IMR-90 (cell line): ENCODE measurements at regions not wholly inside any gene's neighbourhood (a gene's known extent, or its start where the extent isn't known, plus 50 kb on each side); places are given as distances from the start of the nearest gene placed in this dataset.

Experiments used
- ATAC-seq: fragments of 200-7000 bp; cut with Tn5 transposase; 2 replicates; pipeline ENCODE4 v1.9.1; 2020; ENCODE audit warnings: low read depth, mild to moderate bottlenecking, moderate library complexity
- BruUV-seq: library from RNA; stranded (reverse); fragments of 400-500 nt; replicated peaks from 2 replicates; lab custom pipeline; 2021; lab: Mats Ljungman, UMichigan
- CTCF ChIA-PET: fragments of 300-600 bp; formaldehyde crosslinking; extraction: SDS; loops from one replicate; lab custom pipeline; 2021; ENCODE audit warnings: antibody characterized with exemption; lab: Yijun Ruan, JAX
- POLR2A ChIA-PET: fragments of 300-600 bp; sonication (Branson Sonifier 250); formaldehyde crosslinking; loops from one replicate; lab custom pipeline; 2022; ENCODE audit warnings: antibody characterized with exemption; ENCODE audit not compliant: unreplicated experiment; lab: Charles Lee
- DNase-seq: peaks from one replicate; pipeline ENCODE4 v3.0.0; 2013
- H2AFZ ChIP-seq: replicated peaks from 2 replicates; pipeline ENCODE3; 2013; ENCODE audit warnings: low read length, mild to moderate bottlenecking; ENCODE audit not compliant: poor library complexity
- H2AK5ac ChIP-seq: 2 replicates; pipeline ENCODE4 v1.6.1; 2013; ENCODE audit warnings: low read depth, low read length, inconsistent platforms
- H2AK9ac ChIP-seq: replicated peaks from 2 replicates; pipeline ENCODE3; 2013; ENCODE audit warnings: mild to moderate bottlenecking, low read depth, low read length, moderate library complexity; ENCODE audit not compliant: poor library complexity
- H2BK120ac ChIP-seq: 2 replicates; pipeline ENCODE4 v1.6.1; 2013; ENCODE audit warnings: low read depth, low read length, inconsistent platforms
- H2BK15ac ChIP-seq: 3 replicates; pipeline ENCODE4 v1.6.1; 2013; ENCODE audit warnings: low read depth, low read length, inconsistent platforms
- H2BK20ac ChIP-seq: 2 replicates; pipeline ENCODE4 v1.6.1; 2013; ENCODE audit warnings: low read depth, mild to moderate bottlenecking, inconsistent platforms, low read length, moderate library complexity
- H2BK5ac ChIP-seq: 2 replicates; pipeline ENCODE4 v1.6.1; 2013; ENCODE audit warnings: mild to moderate bottlenecking, low read depth, low read length, inconsistent platforms; ENCODE audit not compliant: poor library complexity, severe bottlenecking
- H3K14ac ChIP-seq: replicated peaks from 2 replicates; pipeline ENCODE4 v1.6.1; 2013; ENCODE audit warnings: low read depth, low read length, inconsistent platforms
- H3K18ac ChIP-seq: 2 replicates; pipeline ENCODE4 v1.6.1; 2013; ENCODE audit warnings: low read depth, low read length, control low read depth
- H3K23ac ChIP-seq: 2 replicates; pipeline ENCODE4 v1.6.1; 2013; ENCODE audit warnings: low read depth, low read length, inconsistent platforms
- H3K27ac ChIP-seq: 2 replicates; pipeline ENCODE4 v1.5.1; 2013; ENCODE audit warnings: mild to moderate bottlenecking, control low read depth, low read length; ENCODE audit not compliant: insufficient read depth
- H3K27me3 ChIP-seq: 2 replicates; pipeline ENCODE4 v1.6.1; 2013; ENCODE audit warnings: low read length; ENCODE audit not compliant: control insufficient read depth, insufficient read depth
- H3K36me3 ChIP-seq: 2 replicates; pipeline ENCODE4 v1.6.1; 2013; ENCODE audit warnings: low read length, mixed read lengths; ENCODE audit not compliant: control insufficient read depth, insufficient read depth
- H3K4ac ChIP-seq: 2 replicates; pipeline ENCODE4 v1.6.1; 2013; ENCODE audit warnings: low read depth, low read length, inconsistent platforms
- H3K4me1 ChIP-seq: 2 replicates; pipeline ENCODE4 v1.6.1; 2013; ENCODE audit warnings: low read length, mixed read lengths; ENCODE audit not compliant: control insufficient read depth, insufficient read depth
- H3K4me2 ChIP-seq: 2 replicates; pipeline ENCODE4 v1.6.1; 2013; ENCODE audit warnings: low read depth, mild to moderate bottlenecking, control low read depth, low read length, moderate library complexity
- H3K4me3 ChIP-seq: 2 replicates; pipeline ENCODE4 v1.5.1; 2013; ENCODE audit warnings: low read depth, mild to moderate bottlenecking, control low read depth, low read length, moderate library complexity; ENCODE audit not compliant: insufficient read depth
- H3K56ac ChIP-seq: 2 replicates; pipeline ENCODE4 v1.6.1; 2013; ENCODE audit warnings: low read length, inconsistent platforms; ENCODE audit not compliant: insufficient read depth; ENCODE audit errors: extremely low read depth
- H3K79me1 ChIP-seq, 2 experiments: 2 replicates each; pipeline ENCODE4 v1.6.1; 2013; ENCODE audit warnings: low read length in 2 of 2, inconsistent platforms in 1 of 2, low read depth in 1 of 2
- H3K9ac ChIP-seq: 2 replicates; pipeline ENCODE4 v1.6.1; 2013; ENCODE audit warnings: low read depth, low read length, control low read depth
- H3K9me1 ChIP-seq: 2 replicates; pipeline ENCODE4 v1.6.1; 2013; ENCODE audit warnings: low read length, inconsistent platforms; ENCODE audit not compliant: insufficient read depth
- H3K9me3 ChIP-seq: 2 replicates; pipeline ENCODE4 v1.6.1; 2013; ENCODE audit warnings: low read length; ENCODE audit not compliant: control insufficient read depth, insufficient read depth
- H4K20me1 ChIP-seq: 2 replicates; pipeline ENCODE4 v1.6.1; 2013; ENCODE audit warnings: low read length, inconsistent platforms; ENCODE audit not compliant: insufficient read depth
- H4K5ac ChIP-seq: 2 replicates; pipeline ENCODE4 v1.6.1; 2013; ENCODE audit warnings: mild to moderate bottlenecking, low read depth, low read length, control low read depth
- H4K8ac ChIP-seq, 2 experiments: 2 replicates each; pipeline ENCODE4 v1.6.1; 2013; ENCODE audit warnings: low read depth in 2 of 2, low read length in 2 of 2, control low read depth in 1 of 2, inconsistent platforms in 1 of 2
- H4K91ac ChIP-seq: 2 replicates; pipeline ENCODE4 v1.6.1; 2013; ENCODE audit warnings: low read depth, low read length, inconsistent platforms; ENCODE audit not compliant: insufficient read depth
- BHLHE40 ChIP-seq: fragments of 150-350 bp; IDR thresholded peaks from 2 replicates; pipeline ENCODE4 v1.6.1; 2016; ENCODE audit warnings: mild to moderate bottlenecking, low read depth, low read length
- CEBPB ChIP-seq: IDR thresholded peaks from 2 replicates; pipeline ENCODE4 v1.6.1; 2012; ENCODE audit warnings: low read depth, low read length, improper control_type of control experiment
- CHD1 ChIP-seq: IDR thresholded peaks from 2 replicates; pipeline ENCODE4 v1.6.1; 2012; ENCODE audit warnings: low read depth, low read length, improper control_type of control experiment
- CTCF ChIP-seq: conservative IDR thresholded peaks from 2 replicates; pipeline ENCODE4 v1.5.1; 2012; ENCODE audit warnings: mild to moderate bottlenecking, low read depth, low read length, improper control_type of control experiment
- ELK1 ChIP-seq: fragments of 150-350 bp; IDR thresholded peaks from 2 replicates; pipeline ENCODE4 v1.6.1; 2016; ENCODE audit warnings: low read depth, mild to moderate bottlenecking, low read length, moderate library complexity, borderline replicate concordance
- FOS ChIP-seq: fragments of 150-350 bp; IDR thresholded peaks from 2 replicates; pipeline ENCODE4 v1.6.1; 2016; ENCODE audit warnings: low read depth, low read length
- MAFK ChIP-seq: IDR thresholded peaks from 2 replicates; pipeline ENCODE4 v1.6.1; 2012; ENCODE audit warnings: low read depth, low read length, improper control_type of control experiment
- MAZ ChIP-seq: IDR thresholded peaks from 2 replicates; pipeline ENCODE4 v1.6.1; 2012; ENCODE audit warnings: low read depth, mild to moderate bottlenecking, low read length, improper control_type of control experiment, moderate library complexity, borderline replicate concordance
- MXI1 ChIP-seq: IDR thresholded peaks from 2 replicates; pipeline ENCODE4 v1.6.1; 2012; ENCODE audit warnings: low read depth, mild to moderate bottlenecking, low read length, moderate library complexity, borderline replicate concordance
- NFE2L2 ChIP-seq: fragments of 150-350 bp; IDR thresholded peaks from 2 replicates; pipeline ENCODE4 v1.6.1; 2016; ENCODE audit warnings: low read depth, mild to moderate bottlenecking, low read length
- POLR2A ChIP-seq: IDR thresholded peaks from 2 replicates; pipeline ENCODE4 v1.6.1; 2012; ENCODE audit warnings: mild to moderate bottlenecking, low read depth, low read length
- RAD21 ChIP-seq: IDR thresholded peaks from 2 replicates; pipeline ENCODE4 v1.6.1; 2012; ENCODE audit warnings: low read length, improper control_type of control experiment
- RCOR1 ChIP-seq: IDR thresholded peaks from 2 replicates; pipeline ENCODE4 v1.6.1; 2012; ENCODE audit warnings: mild to moderate bottlenecking, low read length, improper control_type of control experiment; ENCODE audit not compliant: insufficient replicate concordance
- RFX5 ChIP-seq: IDR thresholded peaks from 2 replicates; pipeline ENCODE4 v1.8.0; 2012; ENCODE audit warnings: low read depth, mild to moderate bottlenecking, low read length, moderate library complexity
- WGBS, 2 experiments: methylation state at CpG; one replicate each; pipeline versions ENCODE4 v1.1.5 to v1.1.7; 2013; ENCODE audit warnings: missing lambda C conversion rate in 2 of 2; ENCODE audit not compliant: insufficient read length in 1 of 2; ENCODE audit errors: extremely low coverage in 2 of 2; 5-methylcytosine and 5-hydroxymethylcytosine counted together
- dilution Hi-C: fragments of 300-500 bp; cut with HindIII; formaldehyde crosslinking; loops from one replicate; pipeline ENCODE4 v1.14.3; 2018; ENCODE audit warnings: low sequenced_read_pairs; ENCODE audit not compliant: unreplicated experiment
- in situ Hi-C: fragments of 300-500 bp; cut with MboI; formaldehyde crosslinking; loops from 3 replicates; pipeline ENCODE4 v1.14.3; 2019; ENCODE audit warnings: low sequenced_read_pairs, inconsistent platforms, mixed read lengths
- intact Hi-C: fragments of 100-400 bp; cut with micrococcal nuclease; formaldehyde crosslinking; loops from 2 replicates; pipeline ENCODE4 v1.10.0; 2022
- TF ChIP-seq, protein P1 (sequence below): fragments of 150-350 bp; IDR thresholded peaks from 2 replicates; pipeline ENCODE4 v1.6.1; 2017; ENCODE audit warnings: mild to moderate bottlenecking, antibody characterized with exemption, low read length, low read depth

DNA sequence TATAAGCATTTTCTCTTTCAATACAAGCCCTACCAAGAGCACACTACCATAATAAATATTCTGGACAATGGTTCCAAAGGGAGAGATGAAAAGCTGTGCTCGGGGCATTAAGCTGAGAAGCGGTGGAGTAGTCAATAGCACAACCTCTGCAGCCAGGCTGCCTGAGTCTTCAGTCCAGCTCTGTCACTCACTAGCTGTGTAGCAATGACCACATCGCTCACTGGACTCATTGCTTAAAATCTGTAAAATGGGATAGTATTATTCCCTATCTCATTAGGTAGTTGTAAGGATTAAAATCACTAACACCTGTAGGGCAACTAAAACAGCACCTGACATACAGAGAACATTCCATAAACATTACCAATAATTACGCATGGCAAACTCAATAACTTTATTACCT lies 199.9 kb upstream of the KLF14 start:
- Histone ChIP-seq H3K27ac (no peak overlapping the region), H4K20me1 (peaks cover 57% of the 10 kb centered on the region; the same call in 1 of the 2 replicates), H3K9me3 (no peaks in the 10 kb centered on the region), H4K8ac (no peak overlapping the region), H3K79me1 (peaks cover 7 to 71% of the 10 kb centered on the region in 2 experiments), H3K14ac (no peak overlapping the region), H4K91ac (no peak overlapping the region), H2AFZ (no peak overlapping the region), H3K23ac (no peak overlapping the region), H2BK15ac (no peak overlapping the region), H3K4me3 (no peak overlapping the region), H2BK20ac (no peak overlapping the region), H3K4me2 (no peak overlapping the region), H3K56ac (no peak overlapping the region), H2AK9ac (no peak overlapping the region), H3K18ac (no peak overlapping the region), H3K9ac (no peak overlapping the region), H3K4ac (no peak overlapping the region), H4K5ac (no peak overlapping the region), H3K4me1 (peaks cover 12% of the 10 kb centered on the region), H3K27me3 (no peaks in the 10 kb centered on the region), H3K36me3 (peaks cover 15% of the 10 kb centered on the region), H2BK120ac (no peak overlapping the region), H3K9me1 (peaks cover 33% of the 10 kb centered on the region), H2AK5ac (no peak overlapping the region), H2BK5ac (no peak overlapping the region)
- BruUV-seq: no TSS peak
- dilution Hi-C loops: no loop called here
- ChIA-PET CTCF (no interaction called here), POLR2A (no interaction called here)
- 100% methylated on average over 1 of the region's 4 CpGs; no CpG with 5 or more reads in 1 of the 2 experiments for WGBS, 2 experiments
- in situ Hi-C loops: no loop called here
- ATAC-seq: no peak
- no peak for DNase-seq
- intact Hi-C loops: no loop called here
- no peak for TF ChIP-seq RFX5
- no peak for TF ChIP-seq CHD1
- TF ChIP-seq RAD21: no peak
- no peak for TF ChIP-seq MAFK
- TF ChIP-seq FOS: no peak
- no peak for TF ChIP-seq POLR2A
- no peak for TF ChIP-seq CTCF
- no peak for TF ChIP-seq MAZ
- TF ChIP-seq BHLHE40: no peak
- TF ChIP-seq MXI1: no peak
- TF ChIP-seq CEBPB: no peak
- TF ChIP-seq ELK1: no peak
- TF ChIP-seq NFE2L2: no peak
- TF ChIP-seq, protein P1, sequence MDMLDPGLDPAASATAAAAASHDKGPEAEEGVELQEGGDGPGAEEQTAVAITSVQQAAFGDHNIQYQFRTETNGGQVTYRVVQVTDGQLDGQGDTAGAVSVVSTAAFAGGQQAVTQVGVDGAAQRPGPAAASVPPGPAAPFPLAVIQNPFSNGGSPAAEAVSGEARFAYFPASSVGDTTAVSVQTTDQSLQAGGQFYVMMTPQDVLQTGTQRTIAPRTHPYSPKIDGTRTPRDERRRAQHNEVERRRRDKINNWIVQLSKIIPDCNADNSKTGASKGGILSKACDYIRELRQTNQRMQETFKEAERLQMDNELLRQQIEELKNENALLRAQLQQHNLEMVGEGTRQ: no peak
- no peak for TF ChIP-seq RCOR1
